Body of pancreas (tissue), 4 donors: ENCODE measurements at regions not wholly inside any gene's neighbourhood (a gene's known extent, or its start where the extent isn't known, plus 50 kb on each side); places are given as distances from the start of the nearest gene placed in this dataset.

ENCODE experiments used
- ATAC-seq: fragments of 150-250 bp; one replicate; pipeline ENCODE4 v1.9.1; 2016
- DNase-seq, 4 donors: peaks; one replicate each; pipeline ENCODE4 v3.0.0-alpha.2; 2019
- H3K27ac ChIP-seq, 4 donors: fragments of 200-600 bp; sonication (generic); 1 replicate in 3 of 4; 2 replicates in 1 of 4; pipeline versions ENCODE4 v1.5.1 to v1.6.1; 2016 to 2019; ENCODE audit warnings: mild to moderate bottlenecking in 1 of 4, mixed read lengths in 1 of 4, moderate library complexity in 1 of 4
- H3K27me3 ChIP-seq, 2 donors: fragments of 200-600 bp; sonication (generic); one replicate each; pipeline ENCODE4 v1.6.0; 2016; ENCODE audit warnings: mild to moderate bottlenecking in 1 of 2
- H3K36me3 ChIP-seq, 2 donors: fragments of 200-600 bp; sonication (generic); replicated peaks in 1 of 2; 2 replicates each; pipeline ENCODE4 v1.5.1; 2016; ENCODE audit warnings: low read depth in 2 of 2; ENCODE audit not compliant: insufficient read depth in 1 of 2
- H3K4me1 ChIP-seq: fragments of 200-600 bp; sonication (generic); one replicate; pipeline ENCODE4 v1.6.0; 2016
- H3K4me3 ChIP-seq, 2 donors: fragments of 200-600 bp; sonication (generic); 1 replicate in 1 of 2; 2 replicates in 1 of 2; pipeline ENCODE4 v1.5.1; 2016 to 2019
- H3K9me3 ChIP-seq, 3 donors: fragments of 200-600 bp; sonication (generic); 1 replicate in 2 of 3; 2 replicates in 1 of 3; pipeline ENCODE4 v1.5.1; 2016
- CTCF ChIP-seq, 7 experiments: fragments of 450-650 bp in 4 of 7; fragments of 200-600 bp in 3 of 7; sonication (generic) in 3 of 7; IDR thresholded peaks; one replicate each; pipeline ENCODE4 v1.5.1; 2016 to 2019; ENCODE audit warnings: antibody characterized with exemption in 7 of 7
- POLR2A ChIP-seq, 3 donors: fragments of 450-650 bp; IDR thresholded peaks; one replicate each; pipeline ENCODE4 v1.6.1; 2016; ENCODE audit warnings: antibody characterized with exemption in 3 of 3, mild to moderate bottlenecking in 2 of 3
- WGBS, 2 donors: methylation state at CpG; one replicate each; pipeline ENCODE4 v1.1.5; 2017; 5-methylcytosine and 5-hydroxymethylcytosine counted together
- intact Hi-C: fragments of 100-400 bp; cut with DNase I; formaldehyde crosslinking; loops from one replicate; pipeline ENCODE4 v1.15.1; 2023

- no peak for TF ChIP-seq CTCF (IDR thresholded peaks at IDR 0.05)
- TF ChIP-seq POLR2A (IDR thresholded peaks at IDR 0.05), result no peak
- intact Hi-C loops, result no loop called here
- Histone ChIP-seq H3K9me3 (no peaks in the 10 kb centered on the region), H3K36me3 (no peaks in the 10 kb centered on the region), H3K4me3 (no peak overlapping the region), H3K27ac (no peak overlapping the region), H3K27me3 (peaks cover 0 to 5% of the 10 kb centered on the region in 2 donors), H3K4me1 (no peaks in the 10 kb centered on the region)
- 22 to 32% methylated on average over 5 of the region's 5 CpGs for WGBS, 2 donors
- DNase-seq (no peak), ATAC-seq (no peak)
Measured at GRCh38 chr10:100615908-100616307, 80.2 kb downstream of the HIF1AN start.

DNA sequence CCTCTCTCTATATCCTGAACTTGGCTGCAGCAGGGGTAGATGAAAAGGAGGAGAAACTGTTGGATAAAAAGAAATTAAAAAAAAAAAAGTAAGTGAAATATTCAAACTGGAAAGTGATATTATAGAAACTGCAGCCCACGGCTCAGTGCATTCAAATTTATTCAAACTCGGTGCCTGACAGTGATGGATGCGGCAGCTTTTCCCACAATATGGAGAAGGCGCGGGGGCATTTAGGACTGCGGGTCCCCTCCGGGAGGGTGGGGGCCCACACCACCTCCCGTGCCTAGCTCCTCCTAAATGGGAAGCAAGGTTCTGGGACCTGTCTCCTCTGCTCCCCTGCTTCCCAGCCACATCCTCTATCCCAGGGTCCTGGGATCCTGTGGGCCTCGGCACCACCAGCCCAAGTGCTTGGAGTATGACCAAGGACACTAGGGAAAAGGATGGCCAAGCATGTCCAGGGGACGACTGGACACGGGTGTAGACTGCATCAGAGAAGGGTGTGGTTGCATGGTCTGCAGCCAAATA, 82.4 kb downstream of the HIF1AN start:
- no peak for DNase-seq
- Histone ChIP-seq H3K4me1 (no peaks in the 10 kb centered on the region), H3K36me3 (no peaks in the 10 kb centered on the region), H3K9me3 (no peaks in the 10 kb centered on the region), H3K27me3 (no peaks in the 10 kb centered on the region), H3K4me3 (no peak overlapping the region), H3K27ac (no peak overlapping the region)
- ATAC-seq, result no peak
- TF ChIP-seq CTCF (IDR thresholded peaks at IDR 0.05), result no peak
- no peak for TF ChIP-seq POLR2A (IDR thresholded peaks at IDR 0.05)
- WGBS, 2 donors, result 54 to 67% methylated on average over 11 of the region's 11 CpGs
- intact Hi-C loops, result no loop called here

- WGBS, 2 donors, result 66 to 67% methylated on average over 3 to 5 of the region's 5 CpGs
- intact Hi-C loops, result no loop called here
- no peak for DNase-seq
- TF ChIP-seq CTCF (IDR thresholded peaks at IDR 0.05), result no peak
- TF ChIP-seq POLR2A (IDR thresholded peaks at IDR 0.05), result no peak
- no peaks in the 10 kb centered on the region for H3K27me3 ChIP-seq
- no peaks in the 10 kb centered on the region for H3K36me3 ChIP-seq
- no peak overlapping the region for H3K4me3 ChIP-seq
- H3K4me1 ChIP-seq, result no peaks in the 10 kb centered on the region
- no peak overlapping the region for H3K27ac ChIP-seq
- H3K9me3 ChIP-seq, result no peaks in the 10 kb centered on the region
- no peak for ATAC-seq
Measured at GRCh38 chr10:100618632-100619255, 83.0 kb downstream of the HIF1AN start.

DNA sequence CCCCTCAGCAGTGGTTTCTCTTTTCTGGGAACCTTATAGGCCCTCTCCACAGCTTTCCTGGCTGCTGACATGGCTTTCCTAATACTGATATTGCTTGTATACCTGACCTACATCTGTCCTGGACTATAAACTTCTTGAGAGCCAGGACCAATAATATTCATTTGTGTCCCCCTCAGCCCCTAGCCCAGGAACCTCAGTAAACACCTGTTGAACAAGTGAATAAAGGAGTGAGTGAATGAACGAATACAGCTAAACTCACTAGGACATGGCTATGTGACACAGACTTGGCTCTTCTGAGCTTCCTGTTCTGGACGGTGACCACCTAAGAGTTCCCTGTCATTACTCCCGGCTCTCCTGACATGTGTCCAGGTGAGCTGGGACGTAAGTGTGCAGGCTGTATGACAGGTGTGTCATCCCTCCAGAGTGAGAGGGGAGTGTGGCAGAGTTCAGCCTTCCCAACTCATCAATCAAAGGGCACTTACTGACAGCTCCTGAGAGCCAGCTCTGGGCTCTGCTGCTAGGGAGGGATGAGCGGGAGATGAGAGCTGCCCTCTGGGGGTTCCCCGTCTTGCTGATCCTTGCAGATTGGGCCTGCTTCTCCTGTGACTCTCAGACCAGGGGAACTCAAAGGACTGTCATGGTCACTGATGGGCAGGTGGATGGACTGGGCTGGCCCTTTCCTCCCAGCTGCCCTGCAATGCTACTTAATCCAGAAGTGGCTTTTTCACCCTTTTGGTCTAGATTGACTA, 84.5 kb downstream of the HIF1AN start:
- no peaks in the 10 kb centered on the region for H3K4me1 ChIP-seq
- H3K27me3 ChIP-seq, result peaks cover 0 to 7% of the 10 kb centered on the region in 2 donors
- TF ChIP-seq CTCF (IDR thresholded peaks at IDR 0.05) (no peak), POLR2A (IDR thresholded peaks at IDR 0.05) (no peak)
- 64 to 78% methylated on average over 5 to 6 of the region's 6 CpGs for WGBS, 2 donors
- H3K27ac ChIP-seq, result no peak overlapping the region
- H3K36me3 ChIP-seq, result no peaks in the 10 kb centered on the region
- intact Hi-C loops, result no loop called here
- no peak for ATAC-seq
- H3K9me3 ChIP-seq, result no peaks in the 10 kb centered on the region
- H3K4me3 ChIP-seq, result no peak overlapping the region
- no peak for DNase-seq
